Left lung (tissue), 4 donors: ENCODE measurements at regions not wholly inside any gene's neighbourhood (a gene's known extent, or its start where the extent isn't known, plus 50 kb on each side); places are given as distances from the start of the nearest gene placed in this dataset.

ENCODE experiments used
- ATAC-seq: fragments of 200-7000 bp; cut with Tn5 transposase; one replicate; pipeline ENCODE4 v1.9.1; 2020; ENCODE audit warnings: moderate library complexity
- DNase-seq, 4 donors: peaks; one replicate each; pipeline ENCODE4 v3.0.0-alpha.2; 2013 to 2020
- H3K27ac ChIP-seq, 2 donors: fragments of 200-600 bp; sonication (generic) in 1 of 2; one replicate each; pipeline versions ENCODE4 v1.5.0 to v1.8.0; 2020 to 2021
- H3K27me3 ChIP-seq, 2 donors: fragments of 200-600 bp; sonication (generic) in 1 of 2; one replicate each; pipeline versions ENCODE4 v1.5.0 to v1.8.0; 2020 to 2021
- H3K36me3 ChIP-seq, 2 donors: fragments of 200-600 bp; sonication (generic) in 1 of 2; one replicate each; pipeline versions ENCODE4 v1.5.0 to v1.8.0; 2020 to 2021
- H3K4me1 ChIP-seq, 2 donors: fragments of 200-600 bp; one replicate each; pipeline ENCODE4 v1.8.0; 2021
- H3K4me3 ChIP-seq, 2 donors: fragments of 200-600 bp; sonication (generic) in 1 of 2; one replicate each; pipeline versions ENCODE4 v1.5.0 to v1.8.0; 2020 to 2021; ENCODE audit warnings: mild to moderate bottlenecking in 1 of 2
- H3K9me3 ChIP-seq, 2 donors: fragments of 200-600 bp; sonication (generic) in 1 of 2; one replicate each; pipeline versions ENCODE4 v1.5.0 to v1.8.0; 2020 to 2021
- CTCF ChIP-seq, 2 donors: fragments of 200-600 bp; sonication (generic) in 1 of 2; IDR thresholded peaks; one replicate each; pipeline versions ENCODE4 v1.5.0 to v1.8.0; 2021; ENCODE audit warnings: antibody characterized with exemption in 2 of 2
- intact Hi-C, 2 donors: fragments of 100-400 bp; cut with DNase I; formaldehyde crosslinking; loops; one replicate each; pipeline versions ENCODE4 v1.11.2 to v1.14.2; 2022
- donor health status: DM: no; HTN: yes; CAD: no.
- donor health status: DM: no; HTN: no; CAD: no.

- ATAC-seq = no peak
- intact Hi-C loops = no loop called here
- no peak overlapping the region for H3K27ac ChIP-seq
- no peak for TF ChIP-seq CTCF (IDR thresholded peaks at IDR 0.05)
- DNase-seq = no peak
- no peaks in the 10 kb centered on the region for H3K27me3 ChIP-seq
- H3K36me3 ChIP-seq = no peaks in the 10 kb centered on the region
- peaks cover 0 to 5% of the 10 kb centered on the region in 2 donors for H3K9me3 ChIP-seq
- H3K4me3 ChIP-seq = no peak overlapping the region
- H3K4me1 ChIP-seq = no peaks in the 10 kb centered on the region
These were observed 675.5 kb downstream of the HTR1A start for GRCh38 chr5:63286724-63287123.

GRCh38 chr5:63263411-63263810, 684.8 kb downstream of the LRRC70 start:
- no peak overlapping the region for H3K27ac ChIP-seq
- no peaks in the 10 kb centered on the region for H3K36me3 ChIP-seq
- ATAC-seq = no peak
- intact Hi-C loops = no loop called here
- H3K4me3 ChIP-seq = no peak overlapping the region
- DNase-seq = no peak
- no peaks in the 10 kb centered on the region for H3K4me1 ChIP-seq
- TF ChIP-seq CTCF (IDR thresholded peaks at IDR 0.05) = no peak
- no peaks in the 10 kb centered on the region for H3K27me3 ChIP-seq
- no peaks in the 10 kb centered on the region for H3K9me3 ChIP-seq

- no peak overlapping the region for H3K27ac ChIP-seq
- TF ChIP-seq CTCF (IDR thresholded peaks at IDR 0.05) = no peak
- no peaks in the 10 kb centered on the region for H3K36me3 ChIP-seq
- intact Hi-C loops = no loop called here
- ATAC-seq (no peak), DNase-seq (no peak)
- no peaks in the 10 kb centered on the region for H3K9me3 ChIP-seq
- no peak overlapping the region for H3K4me3 ChIP-seq
- H3K4me1 ChIP-seq = no peaks in the 10 kb centered on the region
- H3K27me3 ChIP-seq = no peaks in the 10 kb centered on the region
These were observed 683.8 kb downstream of the LRRC70 start for GRCh38 chr5:63262185-63262981.

- Histone ChIP-seq H3K9me3 (no peaks in the 10 kb centered on the region), H3K4me3 (no peak overlapping the region), H3K4me1 (no peaks in the 10 kb centered on the region), H3K27ac (no peak overlapping the region), H3K36me3 (no peaks in the 10 kb centered on the region), H3K27me3 (no peaks in the 10 kb centered on the region)
- intact Hi-C loops = no loop called here
- no peak for TF ChIP-seq CTCF (IDR thresholded peaks at IDR 0.05)
- no peak for ATAC-seq
- no peak for DNase-seq
These were observed 683.1 kb downstream of the LRRC70 start for GRCh38 chr5:63261695-63262094.

- DNase-seq (no peak), ATAC-seq (no peak)
- TF ChIP-seq CTCF (IDR thresholded peaks at IDR 0.05) = no peak
- Histone ChIP-seq H3K36me3 (no peaks in the 10 kb centered on the region), H3K9me3 (no peaks in the 10 kb centered on the region), H3K4me3 (no peak overlapping the region), H3K4me1 (no peaks in the 10 kb centered on the region), H3K27ac (no peak overlapping the region), H3K27me3 (no peaks in the 10 kb centered on the region)
- intact Hi-C loops = no loop called here
These were observed 677.0 kb downstream of the LRRC70 start for GRCh38 chr5:63255594-63255993.
